ENCODE measurements at regions not wholly inside any gene's neighbourhood (a gene's known extent, or its start where the extent isn't known, plus 50 kb on each side); places are given as distances from the start of the nearest gene placed in this dataset.
"Not testable (repeated sequence)": the region's sequence is repeated elsewhere in the genome, so short reads cannot be mapped to it uniquely, and the experiment has no call there.

- no peak for DNase-seq
- intact Hi-C loops (cut with DNase I, micrococcal nuclease), result no loop called here
- no peak for TF ChIP-seq CTCF (IDR thresholded peaks at IDR 0.05)
- Histone ChIP-seq H3K4me3 (no peak overlapping the region), H3K36me3 (ENCODE audit: low read depth) (no peaks in the 10 kb centered on the region), H3K4me1 (ENCODE audit: low read depth) (peaks cover 3% of the 10 kb centered on the region), H3K9me3 (no peaks in the 10 kb centered on the region)
- ATAC-seq, result no peak
Observed at GRCh38 chr16:27649021-27649420, 99.1 kb downstream of the KATNIP start.

- DNase-seq (peak in 2 of 3 donors; percentile 40 to 52), ATAC-seq (peak; percentile 88)
- intact Hi-C loops (cut with DNase I, micrococcal nuclease), result no loop called here
- TF ChIP-seq CTCF (IDR thresholded peaks at IDR 0.05), result no peak
- H3K36me3 ChIP-seq (ENCODE audit: low read depth), result no peaks in the 10 kb centered on the region
- H3K9me3 ChIP-seq, result no peaks in the 10 kb centered on the region
- H3K4me1 ChIP-seq (ENCODE audit: low read depth), result peaks cover 3% of the 10 kb centered on the region
- H3K4me3 ChIP-seq, result no peak overlapping the region
Observed at GRCh38 chr16:27650073-27650701, 100.2 kb downstream of the KATNIP start.

- no peak for TF ChIP-seq CTCF (IDR thresholded peaks at IDR 0.05)
- Histone ChIP-seq H3K4me3 (no peak overlapping the region), H3K9me3 (no peaks in the 10 kb centered on the region), H3K36me3 (ENCODE audit: low read depth) (no peaks in the 10 kb centered on the region), H3K4me1 (ENCODE audit: low read depth) (peaks cover 3% of the 10 kb centered on the region)
- intact Hi-C loops (cut with DNase I, micrococcal nuclease), result no loop called here
- DNase-seq (no peak), ATAC-seq (no peak)
Observed at GRCh38 chr16:27651301-27651700, 101.4 kb downstream of the KATNIP start.

- intact Hi-C loops (cut with DNase I, micrococcal nuclease), result no loop called here
- no peak for DNase-seq
- Histone ChIP-seq H3K4me1 (ENCODE audit: low read depth) (no peaks in the 10 kb centered on the region), H3K36me3 (ENCODE audit: low read depth) (no peaks in the 10 kb centered on the region), H3K9me3 (no peaks in the 10 kb centered on the region), H3K4me3 (no peak overlapping the region)
- no peak for TF ChIP-seq CTCF (IDR thresholded peaks at IDR 0.05)
- ATAC-seq, result no peak
Observed at GRCh38 chr16:27657811-27658210, 107.9 kb downstream of the KATNIP start.

GRCh38 chr16:27660507-27660906 lies 110.6 kb downstream of the KATNIP start:
- DNase-seq (no peak), ATAC-seq (no peak)
- H3K4me1 ChIP-seq (ENCODE audit: low read depth), result no peaks in the 10 kb centered on the region
- H3K36me3 ChIP-seq (ENCODE audit: low read depth), result no peaks in the 10 kb centered on the region
- no peak overlapping the region for H3K4me3 ChIP-seq
- no peak for TF ChIP-seq CTCF (IDR thresholded peaks at IDR 0.05)
- no peaks in the 10 kb centered on the region for H3K9me3 ChIP-seq
- intact Hi-C loops (cut with DNase I, micrococcal nuclease), result no loop called here

GRCh38 chr16:27663235-27663634 lies 113.3 kb downstream of the KATNIP start:
- H3K4me1 ChIP-seq (ENCODE audit: low read depth); H3K4me3 ChIP-seq; ATAC-seq; intact Hi-C loops (cut with DNase I, micrococcal nuclease); DNase-seq; H3K9me3 ChIP-seq; H3K36me3 ChIP-seq (ENCODE audit: low read depth): not testable (repeated sequence)
